ENCODE measurements at regions not wholly inside any gene's neighbourhood (a gene's known extent, or its start where the extent isn't known, plus 50 kb on each side); places are given as distances from the start of the nearest gene placed in this dataset.

GRCh38 chr21:25031750-25032149 lies 575.5 kb downstream of the MRPL39 start:
- Histone ChIP-seq H3K27ac (no peak overlapping the region), H3K4me2 (peak overlapping the region; percentile 48), H4K20me1 (no peaks in the 10 kb centered on the region), H3K36me3 (no peaks in the 10 kb centered on the region), H3K27me3 (no peaks in the 10 kb centered on the region), H3K4me1 (peaks cover 21% of the 10 kb centered on the region), H3K9ac (no peak overlapping the region), H3K4me3 (no peak overlapping the region), H3K9me3 (no peaks in the 10 kb centered on the region)
- TF ChIP-seq Cebpa-rat (IDR thresholded peaks at IDR 0.05) = no peak

DNA sequence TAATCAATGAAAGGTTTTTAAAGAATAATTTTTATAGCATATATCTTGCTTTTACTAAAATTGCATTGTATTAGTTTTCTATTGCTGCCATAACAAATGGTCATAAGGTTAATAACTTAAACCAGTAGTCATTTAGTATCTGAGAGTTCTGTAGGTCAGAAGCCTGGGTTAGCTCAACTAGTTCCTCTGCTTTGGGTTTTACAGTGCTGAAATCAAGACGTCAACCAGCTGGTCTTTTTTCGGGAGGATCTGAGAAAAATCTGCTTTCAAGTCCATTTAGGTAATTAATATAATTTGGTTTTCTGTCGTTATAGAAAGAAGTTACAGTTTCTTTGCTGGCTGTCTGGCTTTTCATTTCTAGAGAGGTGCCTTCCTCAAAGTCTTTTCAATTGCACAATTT lies 577.7 kb downstream of the MRPL39 start:
- no peak for TF ChIP-seq Cebpa-rat (IDR thresholded peaks at IDR 0.05)
- H3K4me1 ChIP-seq = peaks cover 21% of the 10 kb centered on the region
- H3K27ac ChIP-seq = no peak overlapping the region
- no peaks in the 10 kb centered on the region for H3K27me3 ChIP-seq
- H3K9me3 ChIP-seq = no peaks in the 10 kb centered on the region
- no peak overlapping the region for H3K4me3 ChIP-seq
- H3K36me3 ChIP-seq = no peaks in the 10 kb centered on the region
- H3K4me2 ChIP-seq = no peak overlapping the region
- no peaks in the 10 kb centered on the region for H4K20me1 ChIP-seq
- H3K9ac ChIP-seq = no peak overlapping the region

GRCh38 chr21:25025596-25025995 lies 581.7 kb downstream of the MRPL39 start:
- Histone ChIP-seq H3K27me3 (no peaks in the 10 kb centered on the region), H3K4me2 (no peak overlapping the region), H3K27ac (no peak overlapping the region), H3K9ac (no peak overlapping the region), H3K36me3 (no peaks in the 10 kb centered on the region), H3K4me1 (no peaks in the 10 kb centered on the region), H3K9me3 (no peaks in the 10 kb centered on the region), H3K4me3 (no peak overlapping the region), H4K20me1 (no peaks in the 10 kb centered on the region)
- no peak for TF ChIP-seq Cebpa-rat (IDR thresholded peaks at IDR 0.05)

DNA sequence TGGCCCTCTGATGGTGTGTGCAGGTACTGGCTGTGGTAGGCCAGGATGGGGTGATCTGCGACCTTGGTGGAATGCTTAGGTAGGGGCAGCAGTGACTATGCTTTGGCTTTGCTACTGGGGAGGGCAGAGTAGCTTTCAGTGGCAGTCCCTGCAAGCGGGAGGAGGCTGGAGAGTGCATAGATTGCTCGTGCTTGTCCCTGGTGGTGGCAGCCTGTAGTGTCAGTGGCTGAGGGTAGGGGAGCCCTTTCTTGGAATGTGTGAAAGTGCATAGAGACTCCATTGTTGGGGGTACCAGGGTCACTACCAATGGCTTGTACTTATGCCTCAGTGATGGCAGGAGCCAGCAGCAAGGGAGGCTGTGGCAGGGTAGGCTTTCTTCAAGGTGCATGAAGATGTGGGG lies 582.6 kb downstream of the MRPL39 start:
- H4K20me1 ChIP-seq = no peaks in the 10 kb centered on the region
- no peaks in the 10 kb centered on the region for H3K9me3 ChIP-seq
- H3K4me1 ChIP-seq = no peaks in the 10 kb centered on the region
- H3K27me3 ChIP-seq = no peaks in the 10 kb centered on the region
- TF ChIP-seq Cebpa-rat (IDR thresholded peaks at IDR 0.05) = no peak
- H3K4me2 ChIP-seq = no peak overlapping the region
- no peak overlapping the region for H3K9ac ChIP-seq
- no peaks in the 10 kb centered on the region for H3K36me3 ChIP-seq
- no peak overlapping the region for H3K27ac ChIP-seq
- H3K4me3 ChIP-seq = no peak overlapping the region

DNA sequence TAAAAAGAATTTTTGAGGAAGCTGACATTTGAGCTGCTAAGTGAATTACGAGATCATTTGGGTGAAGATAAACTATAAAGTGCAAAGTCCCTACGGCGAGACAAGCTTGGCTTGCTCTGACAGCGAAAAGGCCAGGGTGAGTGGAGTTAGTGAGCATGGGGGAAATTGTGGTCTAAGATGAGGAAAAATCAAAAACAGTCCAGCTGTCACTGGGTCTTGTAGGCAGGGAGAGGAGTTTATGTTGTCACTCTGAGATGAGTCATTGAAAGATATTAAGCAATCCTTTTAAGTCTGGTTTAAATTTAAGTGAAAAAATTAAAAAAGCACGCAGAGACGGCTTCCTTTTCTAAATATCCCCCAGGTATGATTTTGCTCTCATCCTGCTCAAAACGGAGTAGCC lies 601.9 kb downstream of the MRPL39 start:
- no peak overlapping the region for H3K9ac ChIP-seq

GRCh38 chr21:25002676-25003075 lies 604.6 kb downstream of the MRPL39 start:
- Histone ChIP-seq H4K20me1 (no peaks in the 10 kb centered on the region), H3K36me3 (no peaks in the 10 kb centered on the region), H3K27ac (no peak overlapping the region), H3K4me3 (no peak overlapping the region), H3K9ac (no peak overlapping the region), H3K4me1 (no peaks in the 10 kb centered on the region), H3K9me3 (no peaks in the 10 kb centered on the region), H3K4me2 (no peak overlapping the region), H3K27me3 (no peaks in the 10 kb centered on the region)
- TF ChIP-seq Cebpa-rat (IDR thresholded peaks at IDR 0.05) = no peak

More for the DNA sequence above, 601.9 kb downstream of the MRPL39 start:
- no peak for TF ChIP-seq Cebpa-rat (IDR thresholded peaks at IDR 0.05)
- H3K4me2 ChIP-seq = no peak overlapping the region
- no peak overlapping the region for H3K4me3 ChIP-seq
- H3K9me3 ChIP-seq = no peaks in the 10 kb centered on the region
- no peaks in the 10 kb centered on the region for H3K4me1 ChIP-seq
- no peaks in the 10 kb centered on the region for H4K20me1 ChIP-seq
- no peaks in the 10 kb centered on the region for H3K36me3 ChIP-seq
- H3K27me3 ChIP-seq = no peaks in the 10 kb centered on the region
- no peak overlapping the region for H3K27ac ChIP-seq

DNA sequence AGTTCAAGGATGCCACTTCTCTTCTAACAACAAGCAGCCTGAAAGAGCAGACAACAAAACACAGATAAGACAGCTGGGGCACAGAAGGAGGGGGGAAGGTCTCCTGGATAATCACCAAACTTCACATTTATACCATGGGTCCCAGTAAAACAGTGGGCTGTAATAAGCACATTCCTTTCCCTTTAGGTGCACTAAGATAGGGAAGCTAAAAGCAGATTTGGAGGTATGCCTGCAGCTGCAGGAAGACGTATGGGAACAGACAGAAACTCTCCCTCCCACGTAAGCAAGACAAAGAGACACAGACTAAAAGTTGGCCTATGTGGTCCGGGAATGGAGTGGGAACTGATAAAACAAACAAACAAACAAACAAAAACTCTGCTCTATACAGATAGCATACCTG lies 612.1 kb downstream of the MRPL39 start:
- no peaks in the 10 kb centered on the region for H3K36me3 ChIP-seq
- TF ChIP-seq Cebpa-rat (IDR thresholded peaks at IDR 0.05) = no peak
- H4K20me1 ChIP-seq = no peaks in the 10 kb centered on the region
- no peaks in the 10 kb centered on the region for H3K9me3 ChIP-seq
- no peak overlapping the region for H3K27ac ChIP-seq
- H3K27me3 ChIP-seq = no peaks in the 10 kb centered on the region
- H3K4me1 ChIP-seq = no peaks in the 10 kb centered on the region
- H3K4me3 ChIP-seq = no peak overlapping the region
- no peak overlapping the region for H3K4me2 ChIP-seq
- no peak overlapping the region for H3K9ac ChIP-seq

- no peaks in the 10 kb centered on the region for H3K36me3 ChIP-seq
- no peak overlapping the region for H3K4me2 ChIP-seq
- H3K27ac ChIP-seq = no peak overlapping the region
- no peaks in the 10 kb centered on the region for H4K20me1 ChIP-seq
- TF ChIP-seq Cebpa-rat (IDR thresholded peaks at IDR 0.05) = no peak
- H3K27me3 ChIP-seq = no peaks in the 10 kb centered on the region
- no peaks in the 10 kb centered on the region for H3K9me3 ChIP-seq
- no peaks in the 10 kb centered on the region for H3K4me1 ChIP-seq
- H3K4me3 ChIP-seq = no peak overlapping the region
- H3K9ac ChIP-seq = no peak overlapping the region
These were observed 612.6 kb downstream of the MRPL39 start for GRCh38 chr21:24994717-24995116.

GRCh38 chr21:24989516-24989915 lies 617.8 kb downstream of the MRPL39 start:
- Histone ChIP-seq H3K4me2 (no peak overlapping the region), H3K9me3 (no peaks in the 10 kb centered on the region), H3K27me3 (no peaks in the 10 kb centered on the region), H4K20me1 (no peaks in the 10 kb centered on the region), H3K4me1 (no peaks in the 10 kb centered on the region), H3K36me3 (no peaks in the 10 kb centered on the region), H3K9ac (no peak overlapping the region), H3K27ac (no peak overlapping the region), H3K4me3 (no peak overlapping the region)
- TF ChIP-seq Cebpa-rat (IDR thresholded peaks at IDR 0.05) = no peak

- no peak overlapping the region for H3K9ac ChIP-seq
- no peaks in the 10 kb centered on the region for H3K36me3 ChIP-seq
- no peak overlapping the region for H3K4me3 ChIP-seq
These were observed 618.3 kb downstream of the MRPL39 start for GRCh38 chr21:24988941-24989340.

DNA sequence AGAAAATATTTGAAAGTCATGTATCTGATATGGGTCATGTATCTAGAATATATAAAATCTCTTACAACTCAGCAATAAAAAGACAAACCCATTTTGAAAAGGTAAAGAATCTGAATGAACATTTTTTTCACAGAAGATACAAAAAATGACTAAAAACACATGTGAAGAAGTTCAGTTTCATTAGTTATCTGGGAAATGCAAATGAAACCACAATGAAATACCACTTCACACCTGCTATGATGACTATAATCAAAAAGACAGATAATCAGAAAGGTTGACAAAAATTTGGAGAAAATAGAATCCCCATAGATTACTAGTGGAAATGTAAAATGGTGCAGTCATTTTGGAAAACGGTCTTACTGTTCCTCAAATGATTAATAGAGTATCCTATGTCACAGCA lies 631.0 kb downstream of the MRPL39 start:
- no peak overlapping the region for H3K27ac ChIP-seq
- no peaks in the 10 kb centered on the region for H3K4me1 ChIP-seq
- H3K4me3 ChIP-seq = no peak overlapping the region
- no peak for TF ChIP-seq Cebpa-rat (IDR thresholded peaks at IDR 0.05)
- H3K36me3 ChIP-seq = no peaks in the 10 kb centered on the region
- H3K27me3 ChIP-seq = no peaks in the 10 kb centered on the region
- H3K9ac ChIP-seq = no peak overlapping the region
- H3K4me2 ChIP-seq = no peak overlapping the region
- H4K20me1 ChIP-seq = no peaks in the 10 kb centered on the region
- no peaks in the 10 kb centered on the region for H3K9me3 ChIP-seq

More at GRCh38 chr21:24988941-24989340, 618.3 kb downstream of the MRPL39 start:
- TF ChIP-seq Cebpa-rat (IDR thresholded peaks at IDR 0.05) = no peak
- Histone ChIP-seq H3K4me2 (no peak overlapping the region), H3K4me1 (no peaks in the 10 kb centered on the region), H3K27ac (no peak overlapping the region), H3K9me3 (no peaks in the 10 kb centered on the region), H4K20me1 (no peaks in the 10 kb centered on the region), H3K27me3 (no peaks in the 10 kb centered on the region)
